ENCODE measurements at regions not wholly inside any gene's neighbourhood (a gene's known extent, or its start where the extent isn't known, plus 50 kb on each side); places are given as distances from the start of the nearest gene placed in this dataset.

GRCh38 chr22:34972191-34972897 lies 93.6 kb upstream of the ISX start:
- Histone ChIP-seq H3K4me3 (no peak overlapping the region), H3K27ac (no peak overlapping the region), H3K9me3 (peaks cover 0 to 3% (median 0%) of the 10 kb centered on the region in 3 donors), H3K36me3 (replicated peaks in 1 of 2; ENCODE audit: insufficient read depth in 1 of 2, low read depth in 2 of 2) (no peaks in the 10 kb centered on the region), H3K27me3 (no peaks in the 10 kb centered on the region), H3K4me1 (no peaks in the 10 kb centered on the region)
- intact Hi-C loops (cut with DNase I) = no loop called here
- WGBS, 2 donors = 66 to 71% methylated on average over 8 of the region's 8 CpGs
- no peak for DNase-seq
- TF ChIP-seq CTCF (IDR thresholded peaks at IDR 0.05) = no peak
- no peak for TF ChIP-seq POLR2A (IDR thresholded peaks at IDR 0.05)
- ATAC-seq = no peak

GRCh38 chr22:34973016-34973415 lies 92.9 kb upstream of the ISX start:
- intact Hi-C loops (cut with DNase I) = no loop called here
- H3K4me1 ChIP-seq = no peaks in the 10 kb centered on the region
- DNase-seq (no peak), ATAC-seq (no peak)
- no peaks in the 10 kb centered on the region for H3K36me3 ChIP-seq (replicated peaks in 1 of 2; ENCODE audit: insufficient read depth in 1 of 2, low read depth in 2 of 2)
- H3K27ac ChIP-seq = no peak overlapping the region
- WGBS, 2 donors = 50 to 76% methylated on average over 1 of the region's 1 CpG
- TF ChIP-seq CTCF (IDR thresholded peaks at IDR 0.05) (no peak), POLR2A (IDR thresholded peaks at IDR 0.05) (no peak)
- H3K9me3 ChIP-seq = peaks cover 0 to 3% (median 0%) of the 10 kb centered on the region in 3 donors
- no peak overlapping the region for H3K4me3 ChIP-seq
- no peaks in the 10 kb centered on the region for H3K27me3 ChIP-seq

GRCh38 chr22:34973926-34974325 lies 92.0 kb upstream of the ISX start:
- no peaks in the 10 kb centered on the region for H3K27me3 ChIP-seq
- H3K27ac ChIP-seq = no peak overlapping the region
- 37 to 52% methylated on average over 2 of the region's 2 CpGs for WGBS, 2 donors
- intact Hi-C loops (cut with DNase I) = no loop called here
- H3K9me3 ChIP-seq = peaks cover 0 to 3% (median 0%) of the 10 kb centered on the region in 3 donors
- TF ChIP-seq POLR2A (IDR thresholded peaks at IDR 0.05) = no peak
- TF ChIP-seq CTCF (IDR thresholded peaks at IDR 0.05) = no peak
- H3K4me3 ChIP-seq = no peak overlapping the region
- H3K4me1 ChIP-seq = no peaks in the 10 kb centered on the region
- ATAC-seq (no peak), DNase-seq (no peak)
- no peaks in the 10 kb centered on the region for H3K36me3 ChIP-seq (replicated peaks in 1 of 2; ENCODE audit: insufficient read depth in 1 of 2, low read depth in 2 of 2)

GRCh38 chr22:34975721-34976120 lies 90.2 kb upstream of the ISX start:
- Histone ChIP-seq H3K27me3 (no peaks in the 10 kb centered on the region), H3K27ac (no peak overlapping the region), H3K4me1 (no peaks in the 10 kb centered on the region), H3K36me3 (replicated peaks in 1 of 2; ENCODE audit: insufficient read depth in 1 of 2, low read depth in 2 of 2) (no peaks in the 10 kb centered on the region), H3K4me3 (no peak overlapping the region), H3K9me3 (peaks cover 0 to 3% (median 0%) of the 10 kb centered on the region in 3 donors)
- intact Hi-C loops (cut with DNase I) = no loop called here
- no peak for TF ChIP-seq CTCF (IDR thresholded peaks at IDR 0.05)
- 27% methylated on average over 1 of the region's 1 CpG; no CpG with 5 or more reads in 1 of the 2 donors for WGBS, 2 donors
- DNase-seq (no peak), ATAC-seq (no peak)

GRCh38 chr22:34976474-34976873 lies 89.5 kb upstream of the ISX start:
- H3K4me1 ChIP-seq = no peaks in the 10 kb centered on the region
- H3K27me3 ChIP-seq = no peaks in the 10 kb centered on the region
- intact Hi-C loops (cut with DNase I) = no loop called here
- peaks cover 0 to 3% (median 0%) of the 10 kb centered on the region in 3 donors for H3K9me3 ChIP-seq
- ATAC-seq (no peak), DNase-seq (no peak)
- no peaks in the 10 kb centered on the region for H3K36me3 ChIP-seq (replicated peaks in 1 of 2; ENCODE audit: insufficient read depth in 1 of 2, low read depth in 2 of 2)
- 63 to 82% methylated on average over 4 of the region's 4 CpGs for WGBS, 2 donors
- TF ChIP-seq POLR2A (IDR thresholded peaks at IDR 0.05) = no peak
- no peak for TF ChIP-seq CTCF (IDR thresholded peaks at IDR 0.05)
- no peak overlapping the region for H3K4me3 ChIP-seq
- H3K27ac ChIP-seq = no peak overlapping the region

Measured in body of pancreas (tissue), 4 donors.